GM12878 (cell line): ENCODE measurements at regions not wholly inside any gene's neighbourhood (a gene's known extent, or its start where the extent isn't known, plus 50 kb on each side); places are given as distances from the start of the nearest gene placed in this dataset.

ENCODE experiments used
- ATAC-seq: fragments of 200-7000 bp; cut with Tn5 transposase; 3 replicates; pipeline ENCODE4 v1.9.1; 2020; ENCODE audit warnings: mild to moderate bottlenecking, moderate library complexity
- BruUV-seq: library from RNA; stranded (reverse); fragments of 400-500 nt; replicated peaks from 2 replicates; lab custom pipeline; 2021; lab: Mats Ljungman, UMichigan
- CTCF ChIA-PET: fragments of 300-600 bp; sonication (Branson Sonifier 250); formaldehyde crosslinking; extraction: SDS; loops from one replicate; lab custom pipeline; 2021; ENCODE audit warnings: inconsistent platforms; lab: Yijun Ruan, JAX
- POLR2A ChIA-PET: fragments of 350-600 bp; formaldehyde crosslinking; extraction: SDS; loops from one replicate; lab custom pipeline; 2021; ENCODE audit warnings: inconsistent platforms; lab: Charles Lee
- RAD21 ChIA-PET: fragments of 300-600 bp; sonication (Branson Sonifier 250); formaldehyde crosslinking; loops from one replicate; lab custom pipeline; 2023; ENCODE audit warnings: antibody characterized with exemption; ENCODE audit not compliant: unreplicated experiment; lab: Charles Lee
- SMC1A ChIA-PET: fragments of 300-600 bp; sonication (Branson Sonifier 250); formaldehyde crosslinking; loops from one replicate; lab custom pipeline; 2023; ENCODE audit not compliant: unreplicated experiment, uncharacterized antibody; lab: Charles Lee
- DNase-seq: peaks from one replicate; pipeline ENCODE4 v3.0.0-alpha.2; 2011; ENCODE audit warnings: low read depth, low spot score
- FAIRE-seq: peaks from 3 replicates; lab custom pipeline; 2011; peaks lifted over from hg19 to GRCh38; lab: Jason Lieb, UNC
- H2AFZ ChIP-seq: 2 replicates; pipeline ENCODE4 v1.6.0; 2011; ENCODE audit warnings: low read depth, low read length, control low read depth; ENCODE audit not compliant: control insufficient read depth
- H3K27ac ChIP-seq: 2 replicates; pipeline ENCODE4 v1.5.1; 2011; ENCODE audit warnings: control low read depth; ENCODE audit not compliant: control insufficient read depth, insufficient read depth
- H3K27me3 ChIP-seq, 2 experiments: replicated peaks in 1 of 2; 2 replicates each; pipeline versions ENCODE4 v1.6.0 to v1.6.1; 2011; ENCODE audit warnings: low read length in 1 of 2; ENCODE audit not compliant: control insufficient read depth in 2 of 2, insufficient read depth in 2 of 2
- H3K36me3 ChIP-seq, 2 experiments: 2 replicates each; pipeline ENCODE4 v1.5.1; 2011; ENCODE audit warnings: low read length in 1 of 2; ENCODE audit not compliant: control insufficient read depth in 2 of 2, insufficient read depth in 2 of 2
- H3K4me1 ChIP-seq: 2 replicates; pipeline ENCODE4 v1.6.1; 2011; ENCODE audit warnings: mild to moderate bottlenecking, low read length, moderate library complexity, mixed read lengths; ENCODE audit not compliant: control insufficient read depth, insufficient read depth
- H3K4me2 ChIP-seq: 2 replicates; pipeline ENCODE4 v1.6.0; 2011; ENCODE audit warnings: control low read depth; ENCODE audit not compliant: control insufficient read depth, insufficient read depth
- H3K4me3 ChIP-seq: fragments of 200-600 bp; sonication (generic); 2 replicates; pipeline ENCODE4 v1.5.1; 2016
- H3K79me2 ChIP-seq: 2 replicates; pipeline ENCODE4 v1.6.0; 2011; ENCODE audit warnings: low read length; ENCODE audit not compliant: control insufficient read depth, insufficient read depth
- H3K9ac ChIP-seq: 2 replicates; pipeline ENCODE4 v1.8.0; 2011; ENCODE audit warnings: low read length, control low read depth, mixed read lengths; ENCODE audit not compliant: control insufficient read depth, insufficient read depth
- H3K9me3 ChIP-seq: replicated peaks from 3 replicates; pipeline ENCODE4 v1.5.1; 2011; ENCODE audit warnings: mild to moderate bottlenecking, low read length; ENCODE audit not compliant: control insufficient read depth, insufficient read depth
- H4K20me1 ChIP-seq: 2 replicates; pipeline ENCODE4 v1.6.0; 2011; ENCODE audit not compliant: control insufficient read depth, insufficient read depth
- BHLHE40 ChIP-seq, 2 experiments: fragments of 450-650 bp in 1 of 2; IDR thresholded peaks; 2 replicates each; pipeline ENCODE4 v1.6.1; 2011 to 2017; ENCODE audit warnings: low read depth in 2 of 2, borderline replicate concordance in 1 of 2, improper control_type of control experiment in 1 of 2, low read length in 1 of 2, mild to moderate bottlenecking in 1 of 2
- CBX3 ChIP-seq: fragments of 200-600 bp; sonication (generic); IDR thresholded peaks from 2 replicates; pipeline ENCODE4 v1.6.1; 2016; ENCODE audit warnings: low read depth, borderline replicate concordance
- DPF2 ChIP-seq: fragments of 450-650 bp; IDR thresholded peaks from 2 replicates; pipeline ENCODE4 v1.6.1; 2017; ENCODE audit warnings: mild to moderate bottlenecking
- LARP7 ChIP-seq: fragments of 450-650 bp; IDR thresholded peaks from 2 replicates; pipeline ENCODE4 v1.6.1; 2017; ENCODE audit warnings: mild to moderate bottlenecking
- MEF2B ChIP-seq: fragments of 450-650 bp; IDR thresholded peaks from 2 replicates; pipeline ENCODE4 v1.6.1; 2018; ENCODE audit warnings: mild to moderate bottlenecking, moderate library complexity; ENCODE audit not compliant: partially characterized antibody, poor library complexity, severe bottlenecking
- NFYB ChIP-seq: IDR thresholded peaks from 2 replicates; pipeline ENCODE4 v1.6.1; 2011; ENCODE audit warnings: low read depth, mild to moderate bottlenecking, low read length, improper control_type of control experiment, moderate library complexity; ENCODE audit not compliant: insufficient read depth
- SMAD5 ChIP-seq: IDR thresholded peaks from 2 replicates; pipeline ENCODE4 v1.6.1; 2016; ENCODE audit warnings: antibody characterized with exemption, low read depth
- SREBF2 ChIP-seq: IDR thresholded peaks from 2 replicates; pipeline ENCODE4 v1.6.1; 2012; ENCODE audit warnings: mild to moderate bottlenecking, low read length
- YBX1 ChIP-seq: fragments of 450-650 bp; IDR thresholded peaks from 2 replicates; pipeline ENCODE4 v1.6.1; 2016; ENCODE audit warnings: antibody characterized with exemption
- ZBED1 ChIP-seq: IDR thresholded peaks from 2 replicates; pipeline ENCODE4 v1.6.1; 2016; ENCODE audit warnings: borderline replicate concordance
- ZNF274 ChIP-seq: IDR thresholded peaks from one replicate; pipeline ENCODE4 v1.8.0; 2011; ENCODE audit not compliant: insufficient read length, insufficient read depth
- ZSCAN29 ChIP-seq: fragments of 450-650 bp; IDR thresholded peaks from 2 replicates; pipeline ENCODE4 v1.6.1; 2017; ENCODE audit warnings: mild to moderate bottlenecking, moderate library complexity
- WGBS: methylation state at CpG from one replicate; pipeline ENCODE4 v1.1.6; 2016; ENCODE audit warnings: low lambda C conversion rate; ENCODE audit not compliant: insufficient replicate concordance, insufficient coverage; ENCODE audit errors: missing lambda C conversion rate; 5-methylcytosine and 5-hydroxymethylcytosine counted together
- in situ Hi-C: fragments of 300-500 bp; cut with MboI; formaldehyde crosslinking; loops from 9 replicates; pipeline ENCODE4 v1.14.3; 2018; ENCODE audit warnings: mixed read lengths
- intact Hi-C: fragments of 100-400 bp; cut with micrococcal nuclease; formaldehyde crosslinking; loops from one replicate; pipeline ENCODE4 v1.14.2; 2022; ENCODE audit not compliant: unreplicated experiment
- TF ChIP-seq, protein P1 (sequence below): IDR thresholded peaks from 2 replicates; pipeline ENCODE4 v1.6.1; 2012; ENCODE audit warnings: low read depth, low read length, improper control_type of control experiment

DNA sequence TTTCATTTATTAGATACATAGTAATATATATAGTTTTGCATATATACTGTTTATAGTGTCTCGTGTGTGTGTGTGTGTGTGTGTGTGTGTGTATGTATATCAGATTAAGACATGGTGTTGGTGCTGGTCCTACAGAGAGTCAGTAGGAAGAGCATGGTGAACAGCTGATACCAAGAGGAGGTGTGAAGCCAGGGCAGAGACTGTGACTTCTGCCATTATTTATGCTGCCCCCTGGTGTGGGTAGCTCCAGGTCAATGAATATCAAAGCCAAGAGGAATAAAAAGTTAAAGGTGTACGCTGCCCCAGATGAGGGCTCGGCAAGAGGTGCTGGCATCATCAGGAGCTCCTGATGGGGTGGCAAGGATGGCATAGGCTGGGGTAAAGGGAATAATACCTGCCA, 299.5 kb upstream of the RASGRP1 start:
- Histone ChIP-seq H3K36me3 (no peaks in the 10 kb centered on the region), H3K9me3 (no peaks in the 10 kb centered on the region), H3K27me3 (no peaks in the 10 kb centered on the region; a peak in 1 of 4 replicates), H3K9ac (no peak overlapping the region), H3K4me3 (no peak overlapping the region), H4K20me1 (no peaks in the 10 kb centered on the region), H2AFZ (no peak overlapping the region), H3K4me1 (no peaks in the 10 kb centered on the region), H3K27ac (no peak overlapping the region), H3K4me2 (no peak overlapping the region), H3K79me2 (no peaks in the 10 kb centered on the region)
- DNase-seq (no peak), ATAC-seq (no peak), FAIRE-seq (no peak)
- ChIA-PET POLR2A (no interaction called here), RAD21 (interaction anchor here (1.6 kb wide), 1 partner anchor 157 kb away, joined by 7 read pairs; no protein-coding TSS in a partner anchor), SMC1A (interaction anchor here (0.8 to 1.4 kb wide), 6 partner anchors 9 to 423 kb away, joined by 3 to 4 read pairs (median 3); no protein-coding TSS in a partner anchor), CTCF (interaction anchor here (0.9 to 1.9 kb wide), 9 partner anchors 9 to 424 kb away, joined by 3 to 7 read pairs (median 3); no protein-coding TSS in a partner anchor)
- intact Hi-C loops = no loop called here
- no TSS peak for BruUV-seq
- in situ Hi-C loops = no loop called here
- WGBS = 13% methylated on average over 3 of the region's 3 CpGs
- no peak for TF ChIP-seq ZNF274
- no peak for TF ChIP-seq ZSCAN29
- TF ChIP-seq CBX3 = no peak
- TF ChIP-seq YBX1 = no peak
- TF ChIP-seq SREBF2 = no peak
- TF ChIP-seq MEF2B = no peak
- TF ChIP-seq LARP7 = no peak
- no peak for TF ChIP-seq ZBED1
- TF ChIP-seq, protein P1, sequence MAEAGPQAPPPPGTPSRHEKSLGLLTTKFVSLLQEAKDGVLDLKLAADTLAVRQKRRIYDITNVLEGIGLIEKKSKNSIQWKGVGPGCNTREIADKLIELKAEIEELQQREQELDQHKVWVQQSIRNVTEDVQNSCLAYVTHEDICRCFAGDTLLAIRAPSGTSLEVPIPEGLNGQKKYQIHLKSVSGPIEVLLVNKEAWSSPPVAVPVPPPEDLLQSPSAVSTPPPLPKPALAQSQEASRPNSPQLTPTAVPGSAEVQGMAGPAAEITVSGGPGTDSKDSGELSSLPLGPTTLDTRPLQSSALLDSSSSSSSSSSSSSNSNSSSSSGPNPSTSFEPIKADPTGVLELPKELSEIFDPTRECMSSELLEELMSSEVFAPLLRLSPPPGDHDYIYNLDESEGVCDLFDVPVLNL = no peak
- no peak for TF ChIP-seq NFYB
- no peak for TF ChIP-seq DPF2
- no peak for TF ChIP-seq SMAD5
- TF ChIP-seq BHLHE40 (IDR thresholded peaks at IDR 0.05; ENCODE audit: borderline replicate concordance in 1 of 2, low read depth in 2 of 2, low read length in 1 of 2) = no peak
